Esophagus (tissue), 2 donors: ENCODE measurements at regions not wholly inside any gene's neighbourhood (a gene's known extent, or its start where the extent isn't known, plus 50 kb on each side); places are given as distances from the start of the nearest gene placed in this dataset.

Experiments used
- H3K27ac ChIP-seq, 2 donors: one replicate each; pipeline ENCODE4 v1.5.1; 2013; ENCODE audit warnings: low read depth in 2 of 2, mild to moderate bottlenecking in 2 of 2, inconsistent platforms in 1 of 2, low read length in 1 of 2, moderate library complexity in 1 of 2
- H3K27me3 ChIP-seq, 2 donors: one replicate each; pipeline ENCODE4 v1.6.1; 2013; ENCODE audit warnings: low read length in 2 of 2, control low read depth in 1 of 2, mild to moderate bottlenecking in 1 of 2; ENCODE audit not compliant: insufficient read depth in 2 of 2, control insufficient read depth in 1 of 2
- H3K36me3 ChIP-seq, 2 donors: one replicate each; pipeline ENCODE4 v1.6.1; 2013; ENCODE audit warnings: low read length in 1 of 2; ENCODE audit not compliant: control insufficient read depth in 2 of 2, insufficient read depth in 2 of 2
- H3K4me1 ChIP-seq, 2 donors: one replicate each; pipeline ENCODE4 v1.6.1; 2013; ENCODE audit warnings: low read length in 1 of 2; ENCODE audit not compliant: control insufficient read depth in 2 of 2, insufficient read depth in 2 of 2
- H3K4me3 ChIP-seq, 2 donors: one replicate each; pipeline ENCODE4 v1.5.1; 2013; ENCODE audit warnings: low read length in 2 of 2, mild to moderate bottlenecking in 2 of 2, low read depth in 1 of 2, moderate library complexity in 1 of 2
- H3K9me3 ChIP-seq, 2 donors: one replicate each; pipeline ENCODE4 v1.6.1; 2013; ENCODE audit warnings: mild to moderate bottlenecking in 2 of 2, low read depth in 1 of 2, low read length in 1 of 2, moderate library complexity in 1 of 2; ENCODE audit not compliant: control insufficient read depth in 2 of 2, insufficient read depth in 1 of 2
- WGBS, 2 donors: extraction: QIAGEN DNeasy Blood & Tissue Kit; methylation state at CpG; one replicate each; pipeline ENCODE4 v1.1.7; 2013; 5-methylcytosine and 5-hydroxymethylcytosine counted together
- donor health status: healthy with polysubstance abuse.
- donor health status: Bipolar disorder and iron deficiency.

DNA sequence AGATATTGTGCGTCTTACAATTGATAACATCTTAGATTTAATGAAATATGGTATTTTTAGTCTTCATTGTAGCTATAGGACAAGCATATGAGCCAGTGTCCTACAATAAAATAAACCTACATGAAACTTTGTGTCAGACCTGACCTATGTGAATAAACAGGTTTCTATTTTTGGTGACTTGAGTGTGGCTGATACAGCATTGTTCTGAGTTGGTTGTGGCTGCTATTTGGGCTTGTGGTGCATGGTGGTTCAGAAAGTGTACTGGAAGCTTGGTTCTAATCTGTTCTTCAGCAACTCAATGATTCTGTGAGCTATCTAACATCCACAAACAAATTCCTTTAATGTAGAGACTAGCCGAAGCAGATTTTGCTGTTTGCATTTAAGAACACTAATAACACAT, 64.9 kb upstream of the MAP2 start:
- no peak overlapping the region for H3K27ac ChIP-seq
- no peak overlapping the region for H3K4me3 ChIP-seq
- no peaks in the 10 kb centered on the region for H3K36me3 ChIP-seq
- no peaks in the 10 kb centered on the region for H3K9me3 ChIP-seq
- H3K4me1 ChIP-seq = no peaks in the 10 kb centered on the region
- H3K27me3 ChIP-seq = no peaks in the 10 kb centered on the region
- WGBS, 2 donors = 78 to 86% methylated on average over 2 of the region's 2 CpGs

GRCh38 chr2:209367075-209367747, 56.6 kb upstream of the MAP2 start:
- WGBS, 2 donors = 84 to 97% methylated on average over 1 of the region's 1 CpG
- no peaks in the 10 kb centered on the region for H3K36me3 ChIP-seq
- H3K27ac ChIP-seq = no peak overlapping the region
- H3K27me3 ChIP-seq = no peaks in the 10 kb centered on the region
- no peak overlapping the region for H3K4me3 ChIP-seq
- no peaks in the 10 kb centered on the region for H3K9me3 ChIP-seq
- H3K4me1 ChIP-seq = no peaks in the 10 kb centered on the region

GRCh38 chr2:209368406-209368805, 55.4 kb upstream of the MAP2 start:
- 32 to 38% methylated on average over 2 of the region's 2 CpGs for WGBS, 2 donors
- no peak overlapping the region for H3K4me3 ChIP-seq
- H3K36me3 ChIP-seq = no peaks in the 10 kb centered on the region
- no peak overlapping the region for H3K27ac ChIP-seq
- no peaks in the 10 kb centered on the region for H3K27me3 ChIP-seq
- no peaks in the 10 kb centered on the region for H3K9me3 ChIP-seq
- H3K4me1 ChIP-seq = no peaks in the 10 kb centered on the region

DNA sequence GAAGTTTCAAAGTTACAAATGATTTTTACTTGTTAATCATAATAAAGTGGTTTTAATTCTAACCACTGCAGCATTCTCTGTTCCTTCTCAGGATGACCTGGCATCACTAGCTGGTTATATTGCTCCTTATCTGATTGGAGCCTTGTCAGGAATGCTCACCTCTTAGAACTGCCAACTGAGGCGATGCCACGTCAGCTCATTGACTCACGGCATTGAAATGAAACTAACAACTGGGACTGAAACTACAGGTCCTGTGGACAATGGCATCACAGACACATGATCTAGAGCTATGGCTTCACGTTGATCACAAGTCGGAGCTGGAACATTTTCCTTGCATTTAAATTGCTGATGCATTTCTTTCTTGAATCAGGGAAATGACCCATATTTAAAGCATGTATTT, 54.9 kb upstream of the MAP2 start:
- H3K36me3 ChIP-seq = no peaks in the 10 kb centered on the region
- WGBS, 2 donors = 27 to 29% methylated on average over 5 of the region's 5 CpGs
- no peak overlapping the region for H3K27ac ChIP-seq
- no peaks in the 10 kb centered on the region for H3K9me3 ChIP-seq
- no peaks in the 10 kb centered on the region for H3K4me1 ChIP-seq
- H3K4me3 ChIP-seq = no peak overlapping the region
- no peaks in the 10 kb centered on the region for H3K27me3 ChIP-seq

DNA sequence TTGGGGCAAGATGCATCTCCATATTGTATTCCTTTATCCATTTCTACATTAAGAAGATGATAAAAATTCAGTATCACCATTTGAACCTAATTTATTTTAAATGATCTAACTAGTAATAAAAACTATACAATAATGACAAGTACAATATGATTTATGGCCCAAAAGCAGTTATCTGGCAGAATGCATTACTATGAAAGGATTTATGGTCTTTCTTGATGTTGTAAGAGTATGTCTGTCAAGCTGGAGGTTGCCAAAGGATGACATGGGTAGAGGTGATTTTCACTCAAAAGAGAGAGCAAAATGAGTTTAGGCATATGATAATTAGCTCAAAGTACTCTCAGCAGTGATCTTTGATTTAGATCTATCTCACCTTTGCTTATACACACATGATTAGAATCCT, 54.2 kb upstream of the MAP2 start:
- H3K9me3 ChIP-seq = no peaks in the 10 kb centered on the region
- H3K27me3 ChIP-seq = no peaks in the 10 kb centered on the region
- no peak overlapping the region for H3K27ac ChIP-seq
- no peak overlapping the region for H3K4me3 ChIP-seq
- no peaks in the 10 kb centered on the region for H3K4me1 ChIP-seq
- no peaks in the 10 kb centered on the region for H3K36me3 ChIP-seq

- no peak overlapping the region for H3K27ac ChIP-seq
- no peaks in the 10 kb centered on the region for H3K27me3 ChIP-seq
- H3K4me1 ChIP-seq = no peaks in the 10 kb centered on the region
- 74 to 77% methylated on average over 2 of the region's 2 CpGs for WGBS, 2 donors
- no peak overlapping the region for H3K4me3 ChIP-seq
- H3K36me3 ChIP-seq = no peaks in the 10 kb centered on the region
- H3K9me3 ChIP-seq = no peaks in the 10 kb centered on the region
Observed at GRCh38 chr2:209371407-209371806, 52.4 kb upstream of the MAP2 start.
